ENCODE measurements at regions not wholly inside any gene's neighbourhood (a gene's known extent, or its start where the extent isn't known, plus 50 kb on each side); places are given as distances from the start of the nearest gene placed in this dataset.

- no peak overlapping the region for H3K4me3 ChIP-seq (replicated peaks in 1 of 3; ENCODE audit: insufficient read depth in 1 of 3, low read depth in 1 of 3, low read length in 3 of 3)
- ChIA-PET CTCF (no interaction called here), POLR2A (no interaction called here)
- no peaks in the 10 kb centered on the region for H3K79me2 ChIP-seq (ENCODE audit: control insufficient read depth, insufficient read depth, low read length)
- no peaks in the 10 kb centered on the region for H3K27me3 ChIP-seq (ENCODE audit: control insufficient read depth in 2 of 2, insufficient read depth in 2 of 2, low read length in 2 of 2)
- H3K4me1 ChIP-seq (ENCODE audit: control insufficient read depth, extremely low read depth, insufficient read depth, low read length), result no peaks in the 10 kb centered on the region
- H3K4me2 ChIP-seq (ENCODE audit: insufficient read depth, low read length), result no peak overlapping the region
- intact Hi-C loops (cut with micrococcal nuclease) (no loop called here), dilution Hi-C loops (cut with MboI; ENCODE audit: extremely low pct_ligation_motif_present, low sequenced_read_pairs) (no loop called here)
- no peak for DNase-seq (ENCODE audit: low read depth, low spot score)
- no peaks in the 10 kb centered on the region for H4K20me1 ChIP-seq (replicated peaks; ENCODE audit: control insufficient read depth, extremely low read depth, insufficient read depth, low read length)
- H3K9me3 ChIP-seq (replicated peaks; ENCODE audit: control insufficient read depth, insufficient read depth, low read length), result no peaks in the 10 kb centered on the region
- H3K9me1 ChIP-seq (replicated peaks; ENCODE audit: control insufficient read depth, extremely low read depth, insufficient read depth, low read length), result no peaks in the 10 kb centered on the region
- no peak overlapping the region for H3K27ac ChIP-seq (ENCODE audit: insufficient read depth, low read depth, low read length)
- no peaks in the 10 kb centered on the region for H3K36me3 ChIP-seq (ENCODE audit: control insufficient read depth in 2 of 2, extremely low read depth in 1 of 2, insufficient read depth in 2 of 2, low read length in 2 of 2)
- no TSS peak for BruUV-seq (replicated peaks)
- TF ChIP-seq MYC (IDR thresholded peaks at IDR 0.05; ENCODE audit: low read depth, low read length) (no peak), JUN (IDR thresholded peaks at IDR 0.05; ENCODE audit: borderline replicate concordance, insufficient read depth, insufficient read length, low read depth) (no peak), MAX (IDR thresholded peaks at IDR 0.05; ENCODE audit: insufficient read depth, insufficient read length) (no peak), GATA2 (IDR thresholded peaks at IDR 0.05; ENCODE audit: insufficient read depth, insufficient read length, low read depth, low read length) (no peak), POLR2A (IDR thresholded peaks at IDR 0.05; ENCODE audit: low read depth, low read length) (no peak)
- FAIRE-seq, result no peak
- H3K9ac ChIP-seq (replicated peaks; ENCODE audit: extremely low read depth, insufficient read depth, low read length), result no peak overlapping the region
- H2AFZ ChIP-seq (ENCODE audit: low read depth, low read length), result no peak overlapping the region
Measured at GRCh38 chr6:112433457-112433856, 86.3 kb downstream of the RFPL4B start.

- intact Hi-C loops (cut with micrococcal nuclease) (no loop called here), dilution Hi-C loops (cut with MboI; ENCODE audit: extremely low pct_ligation_motif_present, low sequenced_read_pairs) (no loop called here)
- TF ChIP-seq EZH2 (IDR thresholded peaks at IDR 0.05; ENCODE audit: borderline replicate concordance, low read depth, low read length, severe bottlenecking) (no peak), MYC (IDR thresholded peaks at IDR 0.05; ENCODE audit: low read depth, low read length) (no peak), POLR2A (IDR thresholded peaks at IDR 0.05; ENCODE audit: low read depth, low read length) (no peak), JUN (IDR thresholded peaks at IDR 0.05; ENCODE audit: borderline replicate concordance, insufficient read depth, insufficient read length, low read depth) (no peak), FOS (IDR thresholded peaks at IDR 0.05; ENCODE audit: borderline replicate concordance, insufficient read depth, low read length) (no peak), GATA2 (IDR thresholded peaks at IDR 0.05; ENCODE audit: insufficient read depth, insufficient read length, low read depth, low read length) (no peak)
- no peaks in the 10 kb centered on the region for H4K20me1 ChIP-seq (replicated peaks; ENCODE audit: control insufficient read depth, extremely low read depth, insufficient read depth, low read length)
- DNase-seq (ENCODE audit: low read depth, low spot score) (no peak), FAIRE-seq (no peak)
- H3K4me3 ChIP-seq (replicated peaks in 1 of 3; ENCODE audit: insufficient read depth in 1 of 3, low read depth in 1 of 3, low read length in 3 of 3), result no peak overlapping the region
- ChIA-PET CTCF (no interaction called here), POLR2A (no interaction called here)
- no TSS peak for BruUV-seq (replicated peaks)
- H3K9me1 ChIP-seq (replicated peaks; ENCODE audit: control insufficient read depth, extremely low read depth, insufficient read depth, low read length), result no peaks in the 10 kb centered on the region
- no peaks in the 10 kb centered on the region for H3K79me2 ChIP-seq (ENCODE audit: control insufficient read depth, insufficient read depth, low read length)
- H3K27ac ChIP-seq (ENCODE audit: insufficient read depth, low read depth, low read length), result no peak overlapping the region
- H3K36me3 ChIP-seq (ENCODE audit: control insufficient read depth in 2 of 2, extremely low read depth in 1 of 2, insufficient read depth in 2 of 2, low read length in 2 of 2), result no peaks in the 10 kb centered on the region
- no peaks in the 10 kb centered on the region for H3K4me1 ChIP-seq (ENCODE audit: control insufficient read depth, extremely low read depth, insufficient read depth, low read length)
- no peak overlapping the region for H3K9ac ChIP-seq (replicated peaks; ENCODE audit: extremely low read depth, insufficient read depth, low read length)
- H3K9me3 ChIP-seq (replicated peaks; ENCODE audit: control insufficient read depth, insufficient read depth, low read length), result no peaks in the 10 kb centered on the region
- H2AFZ ChIP-seq (ENCODE audit: low read depth, low read length), result no peak overlapping the region
- no peaks in the 10 kb centered on the region for H3K27me3 ChIP-seq (ENCODE audit: control insufficient read depth in 2 of 2, insufficient read depth in 2 of 2, low read length in 2 of 2)
- H3K4me2 ChIP-seq (ENCODE audit: insufficient read depth, low read length), result no peak overlapping the region
Measured at GRCh38 chr6:112434896-112435435, 87.8 kb downstream of the RFPL4B start.

Data from endothelial cell of umbilical vein (primary cell).